T-helper 1 cell treated with Interleukin-12 subunit alpha and Interleukin-12 subunit beta and Interleukin-4 antibody, amounts not matched to agents 30 ng/mL and 1 ng/mL, for 36 hours (primary cell): ENCODE measurements at regions not wholly inside any gene's neighbourhood (a gene's known extent, or its start where the extent isn't known, plus 50 kb on each side); places are given as distances from the start of the nearest gene placed in this dataset.

Source experiments
- intact Hi-C: fragments of 100-400 bp; cut with micrococcal nuclease; formaldehyde crosslinking; loops from one replicate; pipeline ENCODE4 v1.15.1; 2024

- intact Hi-C loops, result no loop called here
Measured at GRCh38 chr13:73481886-73482445, 423.2 kb downstream of the KLF5 start.

- intact Hi-C loops, result no loop called here
Measured at GRCh38 chr13:73480779-73481559, 422.2 kb downstream of the KLF5 start.

GRCh38 chr13:73479856-73480255 lies 421.1 kb downstream of the KLF5 start:
- intact Hi-C loops, result no loop called here

- intact Hi-C loops, result no loop called here
Measured at GRCh38 chr13:73479351-73479750, 420.5 kb downstream of the KLF5 start.

GRCh38 chr13:73477441-73477840 lies 418.6 kb downstream of the KLF5 start:
- intact Hi-C loops, result no loop called here

- intact Hi-C loops, result no loop called here
Measured at GRCh38 chr13:73473016-73473415, 414.2 kb downstream of the KLF5 start.

GRCh38 chr13:73467125-73467524 lies 408.3 kb downstream of the KLF5 start:
- intact Hi-C loops, result no loop called here

- intact Hi-C loops, result no loop called here
Measured at GRCh38 chr13:73466561-73466960, 407.8 kb downstream of the KLF5 start.

- intact Hi-C loops, result no loop called here
Measured at GRCh38 chr13:73465617-73465971, 406.8 kb downstream of the KLF5 start.

- intact Hi-C loops, result no loop called here
Measured at GRCh38 chr13:73464758-73465616, 406.2 kb downstream of the KLF5 start.

- intact Hi-C loops, result no loop called here
Measured at GRCh38 chr13:73462241-73462640, 403.4 kb downstream of the KLF5 start.

- intact Hi-C loops, result no loop called here
Measured at GRCh38 chr13:73451221-73452029, 392.6 kb downstream of the KLF5 start.

GRCh38 chr13:73450583-73450982 lies 391.8 kb downstream of the KLF5 start:
- intact Hi-C loops, result no loop called here

- intact Hi-C loops, result no loop called here
Measured at GRCh38 chr13:73449252-73449651, 390.4 kb downstream of the KLF5 start.

- intact Hi-C loops, result no loop called here
Measured at GRCh38 chr13:73440296-73440895, 381.6 kb downstream of the KLF5 start.

- intact Hi-C loops, result no loop called here
Measured at GRCh38 chr13:73433890-73434289, 375.1 kb downstream of the KLF5 start.

- intact Hi-C loops, result no loop called here
Measured at GRCh38 chr13:73433458-73433857, 374.7 kb downstream of the KLF5 start.

- intact Hi-C loops, result no loop called here
Measured at GRCh38 chr13:73429701-73430100, 370.9 kb downstream of the KLF5 start.

GRCh38 chr13:73428706-73429105 lies 369.9 kb downstream of the KLF5 start:
- intact Hi-C loops, result no loop called here

GRCh38 chr13:73428137-73428536 lies 369.3 kb downstream of the KLF5 start:
- intact Hi-C loops, result no loop called here

- intact Hi-C loops, result no loop called here
Measured at GRCh38 chr13:73422973-73423372, 364.2 kb downstream of the KLF5 start.
